Trophoblast cell (in vitro differentiated cells and primary cell): ENCODE measurements at regions not wholly inside any gene's neighbourhood (a gene's known extent, or its start where the extent isn't known, plus 50 kb on each side); places are given as distances from the start of the nearest gene placed in this dataset.

Experiments used
- DNase-seq, 2 donors: peaks; one replicate each; pipeline ENCODE4 v3.0.0-alpha.2; 2016
- H2AFZ ChIP-seq: 2 replicates; pipeline ENCODE4 v1.6.1; 2013; ENCODE audit warnings: low read length, moderate library complexity, mild to moderate bottlenecking; ENCODE audit not compliant: insufficient read depth, poor library complexity
- H2AK5ac ChIP-seq: 2 replicates; pipeline ENCODE4 v1.6.1; 2013; ENCODE audit warnings: mild to moderate bottlenecking, low read length
- H2BK120ac ChIP-seq: 2 replicates; pipeline ENCODE4 v1.6.1; 2013; ENCODE audit warnings: low read length, mild to moderate bottlenecking, moderate library complexity; ENCODE audit not compliant: insufficient read depth, poor library complexity
- H2BK12ac ChIP-seq: 2 replicates; pipeline ENCODE4 v1.6.1; 2013; ENCODE audit warnings: mild to moderate bottlenecking, low read length, moderate library complexity
- H2BK5ac ChIP-seq: 2 replicates; pipeline ENCODE4 v1.6.1; 2013; ENCODE audit warnings: low read length, low read depth, moderate library complexity, mild to moderate bottlenecking; ENCODE audit not compliant: poor library complexity
- H3K14ac ChIP-seq: 2 replicates; pipeline ENCODE4 v1.6.1; 2013; ENCODE audit warnings: mild to moderate bottlenecking, low read length
- H3K18ac ChIP-seq: 2 replicates; pipeline ENCODE4 v1.6.1; 2013; ENCODE audit warnings: mild to moderate bottlenecking, low read length
- H3K23ac ChIP-seq: 2 replicates; pipeline ENCODE4 v1.6.1; 2013; ENCODE audit warnings: low read length
- H3K27ac ChIP-seq: 2 replicates; pipeline ENCODE4 v1.5.1; 2013; ENCODE audit warnings: low read depth, mild to moderate bottlenecking, inconsistent platforms, low read length, moderate library complexity
- H3K27me3 ChIP-seq: 2 replicates; pipeline ENCODE4 v1.6.1; 2013; ENCODE audit warnings: inconsistent platforms, mild to moderate bottlenecking, low read length, moderate library complexity; ENCODE audit not compliant: insufficient read depth
- H3K36me3 ChIP-seq, 2 experiments: 1 replicate in 1 of 2; 2 replicates in 1 of 2; pipeline ENCODE4 v1.6.1; 2013; ENCODE audit warnings: low read length in 2 of 2, mild to moderate bottlenecking in 2 of 2, moderate library complexity in 1 of 2; ENCODE audit not compliant: insufficient read depth in 2 of 2, control insufficient read depth in 1 of 2
- H3K4ac ChIP-seq: 2 replicates; pipeline ENCODE4 v1.6.1; 2013; ENCODE audit warnings: low read depth, mild to moderate bottlenecking, low read length, moderate library complexity
- H3K4me1 ChIP-seq, 2 experiments: 1 replicate in 1 of 2; 2 replicates in 1 of 2; pipeline ENCODE4 v1.6.1; 2013; ENCODE audit warnings: low read length in 2 of 2, mild to moderate bottlenecking in 2 of 2, moderate library complexity in 1 of 2; ENCODE audit not compliant: insufficient read depth in 2 of 2, control insufficient read depth in 1 of 2
- H3K4me2 ChIP-seq: 2 replicates; pipeline ENCODE4 v1.6.1; 2013; ENCODE audit warnings: inconsistent platforms, mild to moderate bottlenecking, low read length, moderate library complexity
- H3K4me3 ChIP-seq: 2 replicates; pipeline ENCODE4 v1.5.1; 2013; ENCODE audit warnings: mild to moderate bottlenecking, low read depth, low read length, inconsistent platforms
- H3K79me1 ChIP-seq: one replicate; pipeline ENCODE4 v1.6.1; 2013; ENCODE audit warnings: low read length
- H3K79me2 ChIP-seq: 2 replicates; pipeline ENCODE4 v1.6.1; 2013; ENCODE audit warnings: low read length, mild to moderate bottlenecking; ENCODE audit not compliant: control insufficient read depth, insufficient read depth, poor library complexity
- H3K9ac ChIP-seq: 2 replicates; pipeline ENCODE4 v1.6.1; 2013; ENCODE audit warnings: mild to moderate bottlenecking, low read length
- H3K9me3 ChIP-seq: 2 replicates; pipeline ENCODE4 v1.6.1; 2013; ENCODE audit warnings: low read depth, mild to moderate bottlenecking, control low read depth, inconsistent platforms, low read length; ENCODE audit not compliant: insufficient read depth
- H4K12ac ChIP-seq: 2 replicates; pipeline ENCODE4 v1.6.1; 2013; ENCODE audit warnings: low read depth, mild to moderate bottlenecking, low read length, moderate library complexity
- H4K8ac ChIP-seq: 2 replicates; pipeline ENCODE4 v1.6.1; 2013; ENCODE audit warnings: low read depth, mild to moderate bottlenecking, low read length, moderate library complexity
- H4K91ac ChIP-seq: one replicate; pipeline ENCODE4 v1.6.1; 2013; ENCODE audit warnings: low read depth, mild to moderate bottlenecking, low read length, moderate library complexity
- WGBS: extraction: QIAGEN DNeasy Blood & Tissue Kit; methylation state at CpG from one replicate; pipeline ENCODE4 v1.1.7; 2013; ENCODE audit warnings: missing lambda C conversion rate; ENCODE audit not compliant: insufficient read length, insufficient coverage; ENCODE audit errors: extremely low coverage; 5-methylcytosine and 5-hydroxymethylcytosine counted together

DNA sequence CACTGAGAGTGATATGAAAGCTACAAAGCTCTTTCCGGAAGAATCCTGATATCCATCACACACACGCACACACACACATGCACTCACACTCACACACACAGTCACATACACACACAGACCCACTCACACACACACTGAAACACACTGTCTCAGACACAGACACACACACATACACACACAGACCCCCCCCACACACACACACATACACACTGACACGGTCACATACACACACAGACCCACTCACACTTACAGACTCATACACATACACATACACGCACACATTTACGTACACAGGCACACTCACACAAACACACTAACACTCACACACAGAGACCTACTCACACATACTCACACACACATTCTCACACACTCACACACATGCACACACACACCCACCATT is 58.6 kb downstream of the LIG4 start:
- H2AK5ac ChIP-seq, result no peak overlapping the region
- H3K4me2 ChIP-seq, result no peak overlapping the region
- H2AFZ ChIP-seq, result no peak overlapping the region
- H3K27me3 ChIP-seq, result no peaks in the 10 kb centered on the region
- H3K79me1 ChIP-seq, result no peaks in the 10 kb centered on the region
- no peak overlapping the region for H3K14ac ChIP-seq
- H4K91ac ChIP-seq, result no peak overlapping the region
- no peaks in the 10 kb centered on the region for H3K79me2 ChIP-seq
- no peak overlapping the region for H2BK5ac ChIP-seq
- H3K4me3 ChIP-seq, result peak overlapping the region; percentile 31
- H3K4me1 ChIP-seq, result no peaks in the 10 kb centered on the region
- H3K4ac ChIP-seq, result no peak overlapping the region
- no peak overlapping the region for H2BK120ac ChIP-seq
- no peaks in the 10 kb centered on the region for H3K36me3 ChIP-seq
- no peak overlapping the region for H4K8ac ChIP-seq
- peaks cover 3% of the 10 kb centered on the region for H3K9me3 ChIP-seq
- H3K18ac ChIP-seq, result no peak overlapping the region
- H3K23ac ChIP-seq, result peak overlapping the region; percentile 95
- H4K12ac ChIP-seq, result no peak overlapping the region
- no CpG with 5 or more reads among the region's 5 CpGs for WGBS
- H3K9ac ChIP-seq, result no peak overlapping the region
- H2BK12ac ChIP-seq, result no peak overlapping the region
- no peak for DNase-seq
- no peak overlapping the region for H3K27ac ChIP-seq

DNA sequence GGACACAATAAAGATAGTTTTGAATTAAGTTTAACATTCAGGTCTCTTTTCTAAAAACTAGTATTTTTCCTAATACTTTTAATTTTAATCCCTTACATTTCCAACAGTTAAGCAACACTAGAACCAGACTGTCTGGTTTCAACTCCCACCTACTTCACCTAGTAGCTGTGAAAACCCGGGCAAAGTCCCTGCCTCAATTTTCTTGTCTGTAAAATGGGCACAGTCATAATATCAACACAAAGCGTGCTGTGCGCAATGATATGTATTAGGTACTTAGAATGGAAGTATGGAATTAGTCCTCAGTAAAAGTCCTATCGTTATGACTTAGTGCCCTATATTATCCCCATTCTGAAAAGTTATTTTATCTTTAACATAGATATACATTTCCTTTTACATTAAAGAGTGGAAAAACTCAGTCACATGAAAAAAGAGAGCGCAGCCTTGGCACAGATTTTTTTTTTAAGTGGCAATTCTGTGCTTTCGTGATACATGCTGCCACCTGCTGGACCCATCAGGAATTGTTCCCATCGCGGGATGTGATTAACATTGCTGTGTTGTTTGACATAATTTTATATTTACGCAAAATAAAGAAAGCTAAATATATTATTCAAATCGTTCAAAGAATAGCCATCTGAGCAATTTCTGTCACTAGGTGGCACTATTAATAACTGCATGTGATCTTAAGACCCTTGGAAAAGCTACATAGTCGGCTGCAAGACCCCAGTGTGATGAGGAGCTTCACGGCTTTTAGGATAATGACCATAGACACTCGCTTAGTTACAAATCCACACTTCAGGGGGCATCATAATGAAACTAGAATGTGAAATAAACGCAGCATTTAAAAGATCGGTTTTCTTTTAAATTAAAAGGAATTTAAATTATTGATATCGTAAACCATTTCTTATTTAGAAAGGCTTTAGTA is 59.9 kb downstream of the LIG4 start:
- WGBS, result no CpG with 5 or more reads among the region's 16 CpGs
- Histone ChIP-seq H3K27me3 (no peaks in the 10 kb centered on the region), H3K9ac (no peak overlapping the region), H4K91ac (no peak overlapping the region), H4K12ac (no peak overlapping the region), H3K36me3 (no peaks in the 10 kb centered on the region), H3K18ac (no peak overlapping the region), H2AK5ac (no peak overlapping the region), H3K4me1 (no peaks in the 10 kb centered on the region), H3K27ac (no peak overlapping the region), H2BK120ac (no peak overlapping the region), H3K4ac (no peak overlapping the region), H3K9me3 (peaks cover 3% of the 10 kb centered on the region), H3K14ac (no peak overlapping the region), H3K4me2 (no peak overlapping the region), H2AFZ (no peak overlapping the region), H2BK5ac (no peak overlapping the region), H3K4me3 (no peak overlapping the region), H3K79me1 (no peaks in the 10 kb centered on the region), H2BK12ac (no peak overlapping the region), H3K79me2 (no peaks in the 10 kb centered on the region), H3K23ac (no peak overlapping the region), H4K8ac (no peak overlapping the region)
- DNase-seq, result peak; percentile 9 to 75

DNA sequence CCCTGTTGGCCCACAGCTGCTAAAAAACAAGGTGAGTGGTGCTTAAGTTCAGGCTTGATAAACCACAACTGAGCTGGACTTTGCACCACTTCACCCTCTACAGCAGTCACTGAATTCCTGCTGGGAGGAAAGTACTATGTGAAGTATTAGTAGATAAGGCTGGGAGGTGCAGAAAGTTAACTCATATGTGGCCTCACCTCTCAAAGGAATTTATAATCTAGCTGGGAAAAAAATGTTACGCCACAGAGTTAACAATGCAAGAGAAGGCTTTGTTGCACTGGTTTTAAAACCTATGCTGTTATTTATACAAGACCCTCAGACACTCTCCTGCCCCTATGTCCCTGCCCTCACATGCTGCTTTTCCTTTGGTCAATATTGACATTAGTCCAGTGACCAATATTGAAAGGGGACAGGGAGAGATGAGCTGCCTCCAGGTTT is 60.9 kb downstream of the LIG4 start:
- no peak overlapping the region for H3K14ac ChIP-seq
- no peak overlapping the region for H3K18ac ChIP-seq
- H3K27ac ChIP-seq, result no peak overlapping the region
- no peaks in the 10 kb centered on the region for H3K4me1 ChIP-seq
- no peak overlapping the region for H2BK12ac ChIP-seq
- H3K27me3 ChIP-seq, result no peaks in the 10 kb centered on the region
- no peak overlapping the region for H4K8ac ChIP-seq
- no peaks in the 10 kb centered on the region for H3K79me2 ChIP-seq
- H3K4me2 ChIP-seq, result no peak overlapping the region
- peaks cover 3% of the 10 kb centered on the region for H3K9me3 ChIP-seq
- no peak overlapping the region for H3K4me3 ChIP-seq
- no peak overlapping the region for H2BK120ac ChIP-seq
- no peak overlapping the region for H2AFZ ChIP-seq
- no peak overlapping the region for H2AK5ac ChIP-seq
- no peak overlapping the region for H3K4ac ChIP-seq
- no CpG with 5 or more reads among the region's 1 CpG for WGBS
- H2BK5ac ChIP-seq, result no peak overlapping the region
- H3K23ac ChIP-seq, result no peak overlapping the region
- no peaks in the 10 kb centered on the region for H3K79me1 ChIP-seq
- peak; percentile 24 to 69 for DNase-seq
- H3K9ac ChIP-seq, result no peak overlapping the region
- no peak overlapping the region for H4K12ac ChIP-seq
- no peaks in the 10 kb centered on the region for H3K36me3 ChIP-seq
- H4K91ac ChIP-seq, result no peak overlapping the region

GRCh38 chr13:108146642-108147041 is 68.7 kb downstream of the LIG4 start:
- no peaks in the 10 kb centered on the region for H3K79me2 ChIP-seq
- H2AFZ ChIP-seq, result no peak overlapping the region
- H3K18ac ChIP-seq, result no peak overlapping the region
- H3K14ac ChIP-seq, result no peak overlapping the region
- no peak for DNase-seq
- WGBS, result no CpG with 5 or more reads among the region's 2 CpGs
- no peak overlapping the region for H3K23ac ChIP-seq
- no peak overlapping the region for H3K4me3 ChIP-seq
- no peaks in the 10 kb centered on the region for H3K27me3 ChIP-seq
- H2BK5ac ChIP-seq, result no peak overlapping the region
- H3K79me1 ChIP-seq, result no peaks in the 10 kb centered on the region
- no peaks in the 10 kb centered on the region for H3K4me1 ChIP-seq
- H3K9me3 ChIP-seq, result no peaks in the 10 kb centered on the region
- H4K12ac ChIP-seq, result no peak overlapping the region
- no peak overlapping the region for H3K9ac ChIP-seq
- no peak overlapping the region for H3K4ac ChIP-seq
- H4K91ac ChIP-seq, result no peak overlapping the region
- no peaks in the 10 kb centered on the region for H3K36me3 ChIP-seq
- no peak overlapping the region for H2BK12ac ChIP-seq
- no peak overlapping the region for H4K8ac ChIP-seq
- H2BK120ac ChIP-seq, result no peak overlapping the region
- no peak overlapping the region for H3K27ac ChIP-seq
- H3K4me2 ChIP-seq, result no peak overlapping the region
- no peak overlapping the region for H2AK5ac ChIP-seq
